Testis (tissue), 2 donors: ENCODE measurements at regions not wholly inside any gene's neighbourhood (a gene's known extent, or its start where the extent isn't known, plus 50 kb on each side); places are given as distances from the start of the nearest gene placed in this dataset.

ENCODE experiments used
- CTCF ChIP-seq, 3 experiments: fragments of 450-650 bp in 2 of 3; fragments of 200-600 bp in 1 of 3; sonication (generic) in 1 of 3; IDR thresholded peaks; one replicate each; pipeline ENCODE4 v1.5.1; 2016 to 2019; ENCODE audit warnings: antibody characterized with exemption in 3 of 3, mild to moderate bottlenecking in 2 of 3, moderate library complexity in 1 of 3
- POLR2A ChIP-seq: fragments of 450-650 bp; IDR thresholded peaks from one replicate; pipeline ENCODE4 v1.6.1; 2017; ENCODE audit warnings: antibody characterized with exemption, mild to moderate bottlenecking, moderate library complexity

- TF ChIP-seq CTCF (IDR thresholded peaks at IDR 0.05) = no peak
- no peak for TF ChIP-seq POLR2A
Observed at GRCh38 chr13:50187352-50188029, 172.2 kb downstream of the KCNRG start.
